ENCODE measurements at regions not wholly inside any gene's neighbourhood (a gene's known extent, or its start where the extent isn't known, plus 50 kb on each side); places are given as distances from the start of the nearest gene placed in this dataset.

GRCh38 chr2:12046641-12047040 is 300.2 kb downstream of the LPIN1 start:
- no peak overlapping the region for H3K4me3 ChIP-seq
- no peak for TF ChIP-seq CTCF (IDR thresholded peaks at IDR 0.05)
- DNase-seq (ENCODE audit: low spot score) = no peak
- H3K27ac ChIP-seq = no peak overlapping the region

GRCh38 chr2:12047761-12048160 is 301.3 kb downstream of the LPIN1 start:
- no peak for TF ChIP-seq CTCF (IDR thresholded peaks at IDR 0.05)
- Histone ChIP-seq H3K4me3 (no peak overlapping the region), H3K27ac (no peak overlapping the region)
- DNase-seq (ENCODE audit: low spot score) = no peak

GRCh38 chr2:12048550-12048949 is 302.1 kb downstream of the LPIN1 start:
- Histone ChIP-seq H3K27ac (no peak overlapping the region), H3K4me3 (no peak overlapping the region)
- no peak for DNase-seq (ENCODE audit: low spot score)
- no peak for TF ChIP-seq CTCF (IDR thresholded peaks at IDR 0.05)

GRCh38 chr2:12050396-12050795 is 304.0 kb downstream of the LPIN1 start:
- Histone ChIP-seq H3K27ac (no peak overlapping the region), H3K4me3 (no peak overlapping the region)
- no peak for TF ChIP-seq CTCF (IDR thresholded peaks at IDR 0.05)
- DNase-seq (ENCODE audit: low spot score) = no peak

- H3K27ac ChIP-seq = no peak overlapping the region
- DNase-seq (ENCODE audit: low spot score) = no peak
- no peak for TF ChIP-seq CTCF (IDR thresholded peaks at IDR 0.05)
- no peak overlapping the region for H3K4me3 ChIP-seq
These were observed 305.4 kb downstream of the LPIN1 start for GRCh38 chr2:12051831-12052230.

- no peak overlapping the region for H3K4me3 ChIP-seq
- no peak for TF ChIP-seq CTCF (IDR thresholded peaks at IDR 0.05)
These were observed 306.4 kb downstream of the LPIN1 start for GRCh38 chr2:12052796-12053195.

GRCh38 chr2:12054956-12055618 is 308.7 kb downstream of the LPIN1 start:
- Histone ChIP-seq H3K27ac (no peak overlapping the region), H3K4me3 (no peak overlapping the region)
- no peak for TF ChIP-seq CTCF (IDR thresholded peaks at IDR 0.05)
- no peak for DNase-seq (ENCODE audit: low spot score)

More at GRCh38 chr2:12052796-12053195, 306.4 kb downstream of the LPIN1 start:
- no peak for DNase-seq (ENCODE audit: low spot score)
- H3K27ac ChIP-seq = no peak overlapping the region

Measured in coronary artery (tissue), 2 donors.